Lung (tissue), 11 donors: ENCODE measurements at regions not wholly inside any gene's neighbourhood (a gene's known extent, or its start where the extent isn't known, plus 50 kb on each side); places are given as distances from the start of the nearest gene placed in this dataset.

Experiments used
- ATAC-seq: fragments of 200-7000 bp; cut with Tn5 transposase; one replicate; pipeline ENCODE4 v1.9.1; 2020; ENCODE audit warnings: moderate number of reproducible peaks; ENCODE audit not compliant: insufficient read depth, low FRiP score
- DNase-seq, 3 donors: peaks; one replicate each; pipeline ENCODE4 v3.0.0-alpha.2; 2013 to 2017
- H3K27ac ChIP-seq, 2 donors: one replicate each; pipeline ENCODE4 v1.5.1; 2013; ENCODE audit warnings: mild to moderate bottlenecking in 2 of 2, moderate library complexity in 2 of 2, control low read depth in 1 of 2, inconsistent platforms in 1 of 2, low read depth in 1 of 2, low read length in 1 of 2
- H3K27me3 ChIP-seq, 3 donors: one replicate each; pipeline ENCODE4 v1.5.1; 2013; ENCODE audit warnings: low read length in 2 of 3; ENCODE audit not compliant: control insufficient read depth in 3 of 3, insufficient read depth in 3 of 3
- H3K36me3 ChIP-seq, 4 donors: one replicate each; pipeline ENCODE4 v1.5.1; 2013; ENCODE audit warnings: low read length in 4 of 4, mild to moderate bottlenecking in 1 of 4, moderate library complexity in 1 of 4; ENCODE audit not compliant: control insufficient read depth in 4 of 4, insufficient read depth in 4 of 4
- H3K4me1 ChIP-seq, 5 donors: one replicate each; pipeline ENCODE4 v1.5.1; 2013; ENCODE audit warnings: low read length in 5 of 5, mild to moderate bottlenecking in 2 of 5, moderate library complexity in 1 of 5; ENCODE audit not compliant: control insufficient read depth in 5 of 5, insufficient read depth in 5 of 5
- H3K4me3 ChIP-seq: one replicate; pipeline ENCODE4 v1.5.1; 2013; ENCODE audit warnings: mild to moderate bottlenecking, control low read depth, moderate library complexity
- H3K9ac ChIP-seq, 2 donors: one replicate each; pipeline ENCODE4 v1.5.1; 2013; ENCODE audit warnings: low read length in 2 of 2, control low read depth in 1 of 2; ENCODE audit not compliant: insufficient read depth in 1 of 2
- H3K9me3 ChIP-seq, 4 donors: one replicate each; pipeline ENCODE4 v1.5.1; 2013; ENCODE audit warnings: low read length in 3 of 4, mild to moderate bottlenecking in 1 of 4, moderate library complexity in 1 of 4; ENCODE audit not compliant: control insufficient read depth in 4 of 4, insufficient read depth in 3 of 4
- CTCF ChIP-seq: IDR thresholded peaks from 2 replicates; pipeline ENCODE4 v1.5.1; 2012; ENCODE audit warnings: mild to moderate bottlenecking; ENCODE audit errors: control extremely low read depth, extremely low read depth
- WGBS, 2 donors: extraction: QIAGEN DNeasy Blood & Tissue Kit; methylation state at CpG; one replicate each; pipeline ENCODE4 v1.1.7; 2013; 5-methylcytosine and 5-hydroxymethylcytosine counted together
- donor health status: control.
- donor health status: control.
- donor health status: Bipolar disorder and iron deficiency.
- donor health status: healthy.
- donor health status: DM: yes; HTN: yes; CAD: no.

- Histone ChIP-seq H3K27me3 (peaks cover 0 to 9% (median 0%) of the 10 kb centered on the region in 3 donors), H3K36me3 (no peaks in the 10 kb centered on the region), H3K9me3 (peaks cover 0 to 5% (median 0%) of the 10 kb centered on the region in 4 donors), H3K4me1 (no peaks in the 10 kb centered on the region), H3K9ac (no peak overlapping the region), H3K27ac (no peak overlapping the region), H3K4me3 (no peak overlapping the region)
- no peak for ATAC-seq
- TF ChIP-seq CTCF, result no peak
- no peak for DNase-seq
- 72 to 93% methylated on average over 5 of the region's 5 CpGs for WGBS, 2 donors
These were observed 105.4 kb upstream of the FAM9C start for GRCh38 chrX:13149702-13150350.

- no peak for TF ChIP-seq CTCF
- Histone ChIP-seq H3K9ac (no peak overlapping the region), H3K27ac (no peak overlapping the region), H3K4me3 (no peak overlapping the region), H3K36me3 (no peaks in the 10 kb centered on the region), H3K4me1 (no peaks in the 10 kb centered on the region), H3K9me3 (peaks cover 0 to 3% (median 0%) of the 10 kb centered on the region in 4 donors), H3K27me3 (peaks cover 0 to 9% (median 5%) of the 10 kb centered on the region in 3 donors)
- no peak for ATAC-seq
- peak in 1 of 3 donors; percentile 34 for DNase-seq
These were observed 103.3 kb upstream of the FAM9C start for GRCh38 chrX:13147733-13148132.

DNA sequence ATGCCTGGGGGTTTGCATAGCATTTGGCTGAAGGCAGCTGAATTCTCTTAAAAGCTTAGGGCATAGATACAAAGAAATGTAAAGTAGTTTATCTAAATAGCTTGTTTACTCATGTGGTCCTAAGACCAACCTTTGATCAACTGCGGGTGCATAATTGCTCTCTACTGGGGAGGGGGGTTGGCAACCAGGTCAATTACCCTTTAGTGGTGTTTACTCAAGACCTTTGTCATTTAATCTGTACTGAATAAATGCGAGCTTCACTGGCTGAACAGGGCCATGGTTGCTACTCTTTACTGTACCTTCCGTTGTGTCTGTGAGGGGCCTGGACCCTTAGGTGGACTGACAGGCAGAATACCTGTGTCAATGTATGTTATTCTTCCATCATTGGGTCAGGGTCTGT, 102.7 kb upstream of the FAM9C start:
- no peak for ATAC-seq
- WGBS, 2 donors, result 94 to 100% methylated on average over 3 of the region's 3 CpGs
- no peaks in the 10 kb centered on the region for H3K36me3 ChIP-seq
- no peaks in the 10 kb centered on the region for H3K4me1 ChIP-seq
- H3K4me3 ChIP-seq, result no peak overlapping the region
- no peak overlapping the region for H3K9ac ChIP-seq
- H3K27me3 ChIP-seq, result peaks cover 0 to 9% (median 5%) of the 10 kb centered on the region in 3 donors
- peaks cover 0 to 3% (median 0%) of the 10 kb centered on the region in 4 donors for H3K9me3 ChIP-seq
- DNase-seq, result no peak
- H3K27ac ChIP-seq, result no peak overlapping the region
- no peak for TF ChIP-seq CTCF
